ENCODE measurements at regions not wholly inside any gene's neighbourhood (a gene's known extent, or its start where the extent isn't known, plus 50 kb on each side); places are given as distances from the start of the nearest gene placed in this dataset.

DNA sequence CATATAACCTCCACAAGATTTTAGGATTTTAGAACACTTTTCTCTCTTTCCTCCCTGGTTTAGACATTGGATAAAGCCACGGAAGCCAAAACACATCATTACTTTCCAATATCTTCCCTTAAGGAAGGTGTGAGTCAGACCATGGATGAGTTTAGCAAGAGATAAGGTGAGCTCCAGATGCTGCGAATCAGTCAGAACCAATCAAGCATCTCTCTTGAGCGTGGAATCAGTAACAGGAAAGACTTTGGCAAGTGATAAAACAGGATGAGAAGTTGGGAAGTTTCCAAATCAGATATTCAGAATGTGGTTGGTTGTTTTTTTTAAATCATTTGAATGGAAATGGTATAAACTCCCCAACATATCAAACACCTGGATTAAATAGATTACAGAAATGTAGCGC is 397.8 kb downstream of the EFNA5 start:
- Mint-ChIP-seq H3K4me1 (ENCODE audit: insufficient read depth, unreplicated experiment) (peaks cover 7% of the 10 kb centered on the region), H3K9me3 (ENCODE audit: unreplicated experiment) (no peaks in the 10 kb centered on the region), H3K36me3 (ENCODE audit: insufficient read depth, unreplicated experiment) (no peaks in the 10 kb centered on the region), H3K4me3 (ENCODE audit: unreplicated experiment) (no peak overlapping the region), H3K27ac (ENCODE audit: low read depth, unreplicated experiment) (no peak overlapping the region), H3K27me3 (ENCODE audit: insufficient read depth, unreplicated experiment) (no peaks in the 10 kb centered on the region)
- TF ChIP-seq, protein P1, sequence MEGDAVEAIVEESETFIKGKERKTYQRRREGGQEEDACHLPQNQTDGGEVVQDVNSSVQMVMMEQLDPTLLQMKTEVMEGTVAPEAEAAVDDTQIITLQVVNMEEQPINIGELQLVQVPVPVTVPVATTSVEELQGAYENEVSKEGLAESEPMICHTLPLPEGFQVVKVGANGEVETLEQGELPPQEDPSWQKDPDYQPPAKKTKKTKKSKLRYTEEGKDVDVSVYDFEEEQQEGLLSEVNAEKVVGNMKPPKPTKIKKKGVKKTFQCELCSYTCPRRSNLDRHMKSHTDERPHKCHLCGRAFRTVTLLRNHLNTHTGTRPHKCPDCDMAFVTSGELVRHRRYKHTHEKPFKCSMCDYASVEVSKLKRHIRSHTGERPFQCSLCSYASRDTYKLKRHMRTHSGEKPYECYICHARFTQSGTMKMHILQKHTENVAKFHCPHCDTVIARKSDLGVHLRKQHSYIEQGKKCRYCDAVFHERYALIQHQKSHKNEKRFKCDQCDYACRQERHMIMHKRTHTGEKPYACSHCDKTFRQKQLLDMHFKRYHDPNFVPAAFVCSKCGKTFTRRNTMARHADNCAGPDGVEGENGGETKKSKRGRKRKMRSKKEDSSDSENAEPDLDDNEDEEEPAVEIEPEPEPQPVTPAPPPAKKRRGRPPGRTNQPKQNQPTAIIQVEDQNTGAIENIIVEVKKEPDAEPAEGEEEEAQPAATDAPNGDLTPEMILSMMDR (IDR thresholded peaks at IDR 0.05; ENCODE audit: unreplicated experiment) = no peak
- intact Hi-C loops (cut with micrococcal nuclease) = no loop called here
- DNase-seq (ENCODE audit: unreplicated experiment) = no peak
- ChIA-PET POLR2A (interaction anchor here (1.0 kb wide), 1 partner anchor 12 kb away, joined by 3 read pairs; no protein-coding TSS in a partner anchor), CTCF (no interaction called here)
- no TSS peak for BruUV-seq (replicated peaks)

DNA sequence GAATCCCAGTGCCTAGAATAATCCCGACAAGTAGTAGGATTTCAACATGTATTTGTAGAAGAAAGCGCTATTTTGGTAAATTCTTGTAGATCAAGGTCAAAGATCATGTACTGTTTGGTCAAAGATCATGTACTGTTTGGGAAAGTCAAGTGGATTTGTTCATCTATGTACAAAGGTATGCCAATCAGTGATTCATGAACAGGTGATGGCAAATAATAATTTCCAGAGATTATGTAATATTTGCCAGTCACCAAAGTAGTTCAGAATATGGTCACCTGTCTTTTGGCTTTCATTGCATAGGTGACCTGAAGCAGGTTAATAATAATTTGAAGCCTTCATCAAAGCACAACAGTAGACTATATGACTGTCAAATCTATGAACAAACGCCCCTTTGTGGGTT is 398.2 kb downstream of the EFNA5 start:
- TF ChIP-seq, protein P1 (IDR thresholded peaks at IDR 0.05; ENCODE audit: unreplicated experiment) = no peak
- no peaks in the 10 kb centered on the region for H3K9me3 Mint-ChIP-seq (ENCODE audit: unreplicated experiment)
- POLR2A ChIA-PET = interaction anchor here (1.0 kb wide), 1 partner anchor 11 kb away, joined by 3 read pairs; no protein-coding TSS in a partner anchor
- H3K27ac Mint-ChIP-seq (ENCODE audit: low read depth, unreplicated experiment) = no peak overlapping the region
- H3K4me3 Mint-ChIP-seq (ENCODE audit: unreplicated experiment) = no peak overlapping the region
- CTCF ChIA-PET = no interaction called here
- intact Hi-C loops (cut with micrococcal nuclease) = no loop called here
- H3K36me3 Mint-ChIP-seq (ENCODE audit: insufficient read depth, unreplicated experiment) = no peaks in the 10 kb centered on the region
- no TSS peak for BruUV-seq (replicated peaks)
- DNase-seq (ENCODE audit: unreplicated experiment) = no peak
- no peaks in the 10 kb centered on the region for H3K27me3 Mint-ChIP-seq (ENCODE audit: insufficient read depth, unreplicated experiment)
- H3K4me1 Mint-ChIP-seq (ENCODE audit: insufficient read depth, unreplicated experiment) = peaks cover 7% of the 10 kb centered on the region

DNA sequence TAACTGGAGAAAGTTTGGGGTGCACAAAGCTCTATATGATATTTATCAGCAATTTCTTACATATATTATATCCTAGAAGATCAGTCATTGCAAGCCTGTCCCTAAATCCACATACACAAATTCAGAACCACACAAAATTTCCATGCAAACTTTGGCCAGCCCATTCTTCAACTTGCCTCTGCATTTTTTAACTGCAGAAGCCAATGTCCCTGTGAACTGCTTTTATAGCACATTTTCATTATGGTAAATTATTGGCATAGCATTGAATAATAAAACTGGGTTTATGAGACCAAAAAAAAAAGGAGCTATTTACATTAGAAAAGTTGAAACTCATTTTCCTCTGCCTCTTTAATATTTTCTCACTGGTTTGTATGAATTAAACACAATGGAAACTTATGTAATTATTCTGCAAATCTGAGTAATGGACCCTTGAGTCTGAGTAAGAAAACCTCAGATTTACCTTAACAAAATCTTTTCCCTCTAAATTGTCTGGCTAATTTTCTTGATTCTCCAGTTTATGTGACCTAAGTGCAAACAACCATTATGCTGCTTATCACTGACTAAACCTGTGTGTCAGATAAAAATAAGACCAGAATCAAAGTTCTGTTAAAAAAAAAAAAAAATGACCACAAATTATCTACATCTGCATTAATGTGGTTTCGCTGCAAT is 398.9 kb downstream of the EFNA5 start:
- POLR2A ChIA-PET = interaction anchor here (1.0 kb wide), 1 partner anchor 10 kb away, joined by 3 read pairs; no protein-coding TSS in a partner anchor
- Mint-ChIP-seq H3K4me1 (ENCODE audit: insufficient read depth, unreplicated experiment) (peaks cover 7% of the 10 kb centered on the region), H3K27ac (ENCODE audit: low read depth, unreplicated experiment) (no peak overlapping the region), H3K36me3 (ENCODE audit: insufficient read depth, unreplicated experiment) (no peaks in the 10 kb centered on the region), H3K27me3 (ENCODE audit: insufficient read depth, unreplicated experiment) (no peaks in the 10 kb centered on the region), H3K9me3 (ENCODE audit: unreplicated experiment) (no peaks in the 10 kb centered on the region), H3K4me3 (ENCODE audit: unreplicated experiment) (no peak overlapping the region)
- TF ChIP-seq, protein P1 (IDR thresholded peaks at IDR 0.05; ENCODE audit: unreplicated experiment) = no peak
- no peak for DNase-seq (ENCODE audit: unreplicated experiment)
- CTCF ChIA-PET = interaction anchor here (0.6 kb wide), 1 partner anchor 410 kb away, joined by 3 read pairs; no protein-coding TSS in a partner anchor
- intact Hi-C loops (cut with micrococcal nuclease) = no loop called here
- BruUV-seq (replicated peaks) = no TSS peak

DNA sequence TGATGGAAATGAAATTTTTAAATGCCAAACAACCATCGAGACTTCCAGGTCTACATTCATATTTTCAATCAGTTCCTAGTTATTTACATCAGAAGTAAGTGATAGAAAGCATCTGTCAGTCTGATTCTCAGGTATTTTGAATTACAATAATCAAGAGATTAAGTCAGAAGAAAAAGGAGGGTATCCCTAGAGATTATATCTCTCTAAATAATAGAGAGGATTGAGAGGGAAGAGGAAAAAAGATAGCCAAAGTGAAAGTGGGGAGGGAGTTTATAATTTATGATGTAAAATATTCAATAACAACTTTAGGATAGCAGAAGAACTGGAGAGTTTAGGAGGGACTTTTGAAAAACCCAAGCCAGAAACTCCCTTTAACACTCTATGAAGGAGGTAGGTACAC is 400.2 kb downstream of the EFNA5 start:
- ChIA-PET CTCF (interaction anchor here (1.3 kb wide), 1 partner anchor 23 kb away, joined by 8 read pairs; no protein-coding TSS in a partner anchor), POLR2A (interaction anchor here (0.7 kb wide), 1 partner anchor 12 kb away, joined by 3 read pairs; no protein-coding TSS in a partner anchor)
- no peak for DNase-seq (ENCODE audit: unreplicated experiment)
- Mint-ChIP-seq H3K27ac (ENCODE audit: low read depth, unreplicated experiment) (no peak overlapping the region), H3K4me1 (ENCODE audit: insufficient read depth, unreplicated experiment) (peaks cover 7% of the 10 kb centered on the region), H3K27me3 (ENCODE audit: insufficient read depth, unreplicated experiment) (no peaks in the 10 kb centered on the region), H3K36me3 (ENCODE audit: insufficient read depth, unreplicated experiment) (no peaks in the 10 kb centered on the region), H3K9me3 (ENCODE audit: unreplicated experiment) (no peaks in the 10 kb centered on the region), H3K4me3 (ENCODE audit: unreplicated experiment) (no peak overlapping the region)
- intact Hi-C loops (cut with micrococcal nuclease) = no loop called here
- TF ChIP-seq, protein P1 (IDR thresholded peaks at IDR 0.05; ENCODE audit: unreplicated experiment) = no peak
- no TSS peak for BruUV-seq (replicated peaks)

Measured in MCF 10A (cell line).